HG02642 (cell line): ENCODE measurements at regions not wholly inside any gene's neighbourhood (a gene's known extent, or its start where the extent isn't known, plus 50 kb on each side); places are given as distances from the start of the nearest gene placed in this dataset.

ENCODE experiments used
- ATAC-seq: cut with Tn5 transposase; IDR thresholded peaks from one replicate; pipeline ENCODE4 v1.9.1; 2021; ENCODE audit warnings: mild to moderate bottlenecking; ENCODE audit not compliant: unreplicated experiment, poor library complexity

DNA sequence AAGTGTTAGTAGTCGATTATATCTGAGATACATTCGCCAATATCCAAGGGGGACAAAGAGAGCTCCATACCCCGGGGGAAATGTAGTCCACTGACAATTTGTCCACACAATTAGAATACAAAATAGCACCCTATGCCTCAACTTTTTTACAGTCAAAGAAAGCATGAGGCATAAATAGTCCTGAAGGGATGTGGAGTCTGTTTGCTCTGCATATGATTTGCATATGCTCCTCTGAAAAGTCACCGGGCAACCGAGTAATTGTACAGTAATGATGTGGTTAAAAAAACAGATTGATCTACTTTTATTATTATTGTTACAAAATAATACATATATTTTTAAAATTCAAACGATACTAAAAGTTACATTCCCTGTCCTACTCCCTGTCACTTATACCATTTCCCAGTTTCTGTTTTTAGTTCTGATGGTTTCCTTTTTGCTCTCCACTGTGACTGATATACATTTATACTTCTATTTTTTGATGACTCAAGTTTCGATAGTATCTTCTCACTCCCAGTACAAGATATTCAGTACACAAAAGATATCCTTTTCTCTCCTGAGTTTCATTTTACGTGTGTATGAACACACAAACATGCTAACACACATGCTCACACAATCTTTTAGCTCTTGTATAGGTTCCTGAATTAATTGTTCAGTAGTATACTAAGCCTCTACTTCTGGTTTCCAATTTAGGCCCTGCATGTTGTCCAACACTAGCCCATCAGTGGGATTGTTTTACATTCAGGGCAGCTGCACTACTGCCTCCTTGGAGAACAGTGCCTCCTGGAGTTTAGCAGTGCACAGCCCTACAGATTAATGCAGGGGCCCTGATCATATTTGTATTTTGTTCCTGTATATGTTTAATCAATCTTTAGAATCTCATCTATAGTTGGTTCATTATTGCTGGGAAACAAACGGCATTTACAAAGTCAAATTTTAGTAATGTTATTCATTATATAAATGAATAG lies 130.9 kb downstream of the TES start:
- ATAC-seq: peak; percentile 47

DNA sequence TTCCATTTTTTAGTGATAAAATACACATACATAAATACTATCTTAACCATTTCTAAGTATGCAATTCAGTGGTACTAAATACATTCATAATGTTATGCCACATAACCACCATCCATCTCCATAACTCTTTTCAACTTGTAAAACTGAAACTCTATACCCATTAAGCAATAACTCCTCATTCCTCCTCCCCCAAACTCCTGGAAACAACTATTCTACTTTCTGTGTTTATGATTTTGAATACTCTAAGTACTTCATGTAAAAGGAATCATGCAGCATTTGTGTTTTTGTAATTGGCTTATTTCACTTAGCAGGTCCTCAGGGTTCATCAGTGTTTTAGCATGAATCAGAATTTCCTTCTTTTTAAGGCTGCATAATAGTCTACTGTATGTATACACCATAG lies 131.8 kb downstream of the TES start:
- no peak for ATAC-seq

DNA sequence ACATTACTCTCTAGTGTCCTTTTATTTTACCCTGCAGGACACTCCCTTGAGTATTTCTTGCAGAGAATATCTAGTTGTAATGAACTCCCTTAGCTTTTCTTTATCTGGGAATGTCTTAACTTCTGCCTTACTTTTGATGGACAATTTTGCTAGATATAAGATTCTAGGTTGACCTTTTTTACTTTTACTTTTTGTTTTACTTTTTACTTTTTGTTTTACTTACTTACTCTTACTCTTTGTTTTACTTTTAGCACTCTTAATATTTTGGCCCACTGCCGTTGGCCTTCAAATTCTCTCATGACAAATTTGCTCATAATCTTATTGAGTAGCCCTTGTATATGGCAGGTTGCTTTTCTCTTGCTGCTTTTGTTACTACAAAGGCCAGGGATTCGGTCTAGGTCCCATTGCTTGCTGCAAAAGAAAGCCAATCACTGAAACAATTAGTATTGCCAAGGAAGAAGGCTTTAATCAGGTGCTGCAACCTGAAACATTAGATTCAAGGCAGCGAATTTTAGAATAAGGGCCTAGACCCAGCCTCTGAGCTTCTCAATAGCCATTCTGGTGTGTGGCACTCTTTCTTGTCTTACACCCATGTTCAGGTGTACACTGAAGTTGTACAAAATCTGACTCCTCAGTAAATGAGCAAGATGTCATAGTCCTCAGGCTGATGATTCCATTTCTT lies 137.0 kb downstream of the TES start:
- no peak for ATAC-seq

DNA sequence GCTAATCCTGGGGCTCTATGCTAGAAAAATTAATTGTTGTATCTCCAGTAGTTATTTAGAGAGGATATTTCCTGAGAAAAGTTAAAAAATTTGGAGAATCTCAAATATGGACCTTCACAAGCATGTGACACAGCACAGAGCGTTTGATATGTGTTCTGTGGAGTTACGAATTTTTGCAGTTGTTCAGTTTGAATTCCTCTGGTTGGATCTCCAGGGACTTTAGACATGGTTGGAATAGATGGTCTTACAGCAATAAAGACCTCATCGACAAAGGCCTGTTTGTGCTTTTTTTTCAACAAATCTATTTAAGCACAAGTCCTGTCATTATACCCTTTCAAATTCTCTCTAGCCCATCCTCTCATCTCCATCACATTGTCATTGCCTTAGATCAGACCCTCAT lies 138.0 kb downstream of the TES start:
- ATAC-seq: no peak

DNA sequence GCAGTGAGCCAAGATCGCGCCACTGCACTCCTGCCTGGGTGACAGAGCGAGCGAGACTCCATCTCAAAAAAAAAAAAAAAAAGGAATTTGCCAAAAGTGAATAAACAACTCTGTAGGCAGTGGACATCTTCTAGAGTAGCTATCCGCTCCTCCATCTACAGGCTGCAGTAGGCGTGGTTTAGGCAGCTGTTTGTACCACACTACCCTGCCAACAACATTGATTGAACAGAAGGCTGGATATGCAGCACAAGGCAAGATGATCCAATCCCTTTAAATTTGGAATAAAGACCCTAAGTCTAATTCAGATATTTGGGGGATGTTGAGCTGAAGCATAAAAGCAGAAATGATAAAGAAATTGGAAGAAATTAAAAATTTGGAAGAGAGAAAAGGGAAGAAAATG lies 141.6 kb downstream of the TES start:
- no peak for ATAC-seq

DNA sequence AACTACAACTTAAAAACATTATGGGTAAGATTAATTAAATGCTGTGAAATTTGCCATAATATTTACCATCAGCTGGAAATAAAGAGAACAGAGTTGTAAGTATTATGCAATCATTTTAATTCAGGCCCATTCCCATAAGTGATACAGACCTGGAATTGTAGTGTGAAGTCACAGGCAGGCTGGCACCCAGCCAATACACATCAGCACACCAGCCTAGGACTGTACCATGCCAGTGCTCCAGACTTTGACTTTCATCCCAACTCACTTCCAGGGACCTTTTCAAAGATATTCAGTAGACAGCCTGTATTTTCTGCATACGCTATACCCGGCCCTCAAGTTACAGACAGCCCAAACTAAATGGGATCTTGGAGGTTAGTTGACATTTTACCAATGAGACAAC lies 143.3 kb downstream of the TES start:
- ATAC-seq: no peak

DNA sequence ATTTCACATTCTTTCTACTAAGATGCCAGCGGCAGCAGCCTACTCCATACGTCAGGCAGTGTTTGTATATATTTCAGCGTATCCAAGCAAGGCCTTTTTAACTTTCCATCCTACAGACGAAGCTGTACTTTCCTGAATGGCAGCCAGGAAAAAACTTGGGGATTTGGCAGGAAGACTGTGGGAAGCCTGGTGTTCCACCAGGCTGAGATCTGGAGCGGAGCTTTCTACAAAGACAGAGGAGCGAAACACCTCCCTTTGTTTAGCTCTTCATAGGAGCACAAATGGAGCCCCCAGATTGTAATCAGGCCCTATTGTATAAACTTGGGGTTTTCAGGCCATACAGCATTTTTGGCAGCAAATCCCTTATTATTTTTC lies 143.8 kb downstream of the TES start:
- no peak for ATAC-seq

DNA sequence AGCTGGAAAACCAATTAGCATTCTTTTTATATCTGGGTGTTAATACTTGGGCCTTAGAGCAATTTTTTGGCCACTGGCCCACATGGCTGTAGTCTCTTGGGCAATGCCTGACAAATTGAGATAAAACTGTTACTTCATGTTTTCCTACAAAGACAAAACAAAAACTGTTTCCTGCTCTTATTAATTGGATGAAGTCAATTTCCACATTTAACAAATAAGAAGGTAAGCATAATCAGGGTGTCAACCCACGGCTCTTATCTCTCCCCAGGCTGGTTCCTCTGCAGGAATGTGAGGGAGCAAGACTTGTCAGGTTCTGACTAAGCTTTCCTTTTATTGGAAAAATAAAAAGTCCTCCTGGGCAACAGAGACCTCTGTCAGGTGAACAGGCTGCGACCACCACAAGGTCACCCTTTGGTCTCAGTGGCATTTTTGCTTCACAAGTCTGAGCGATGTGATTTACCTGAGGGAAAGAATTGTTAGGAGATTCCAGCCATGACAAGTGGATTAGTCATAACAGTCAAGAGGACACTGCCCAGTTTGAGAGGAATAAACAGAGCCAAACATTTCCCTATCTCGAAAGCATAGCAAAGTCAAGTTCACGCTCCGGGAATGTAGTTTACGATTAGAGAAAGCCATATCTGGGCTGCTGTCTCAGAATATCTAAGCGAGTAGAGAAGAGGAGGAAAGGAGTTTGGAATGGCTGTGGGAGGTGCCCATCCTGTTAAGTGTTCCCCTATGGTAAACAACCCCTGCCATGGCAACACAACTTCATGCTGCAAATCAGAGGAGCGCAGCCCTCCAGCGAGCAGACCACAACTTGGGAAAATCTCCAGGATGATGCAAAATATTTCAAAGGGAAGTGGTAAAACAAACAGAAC lies 144.4 kb downstream of the TES start:
- no peak for ATAC-seq

DNA sequence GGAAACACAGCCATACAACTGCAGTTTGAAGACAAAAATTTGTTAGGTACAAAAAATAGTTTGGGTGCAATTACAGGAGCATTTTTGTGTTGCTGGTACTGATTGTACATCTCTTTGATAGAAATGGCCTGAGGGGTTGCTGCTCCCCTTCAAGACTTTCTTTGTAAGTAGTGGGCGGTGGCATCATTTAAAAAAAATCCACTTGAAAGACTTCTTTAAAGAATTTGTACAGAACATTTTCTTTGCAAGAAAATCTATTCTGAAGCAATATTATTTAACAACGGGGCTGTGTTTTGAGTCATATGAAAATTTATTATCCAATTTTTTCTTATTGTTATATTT lies 144.1 kb upstream of the CAV2 start:
- no peak for ATAC-seq

DNA sequence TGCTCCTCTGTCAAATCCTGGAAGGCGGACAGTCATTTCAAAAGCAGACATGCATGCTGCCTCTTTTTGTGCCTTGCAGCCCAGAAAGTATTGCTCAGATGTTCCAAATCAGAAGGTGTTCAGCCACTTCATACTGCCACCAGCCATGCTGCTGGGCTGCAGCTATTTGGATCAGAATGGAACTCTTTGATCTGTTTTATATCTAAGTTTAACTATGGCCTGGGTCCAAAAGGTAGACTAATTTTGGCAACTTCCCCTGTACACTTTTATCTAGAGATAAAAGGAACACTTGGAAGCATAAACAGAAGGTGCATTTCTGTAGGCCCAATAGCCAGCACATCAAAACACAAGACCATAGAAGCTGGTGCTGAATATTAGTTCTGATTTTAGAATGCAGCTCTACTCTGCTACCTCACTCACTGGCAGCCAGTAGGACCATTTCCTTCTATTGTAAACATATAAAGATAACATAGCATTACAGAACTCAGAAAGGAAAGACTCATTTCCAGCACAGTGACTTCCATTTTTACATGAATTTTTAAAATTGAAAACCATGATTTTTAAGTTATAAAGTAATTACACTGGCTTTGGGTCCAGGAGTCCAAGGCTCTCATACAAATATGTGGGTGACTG lies 143.1 kb upstream of the CAV2 start:
- no peak for ATAC-seq

DNA sequence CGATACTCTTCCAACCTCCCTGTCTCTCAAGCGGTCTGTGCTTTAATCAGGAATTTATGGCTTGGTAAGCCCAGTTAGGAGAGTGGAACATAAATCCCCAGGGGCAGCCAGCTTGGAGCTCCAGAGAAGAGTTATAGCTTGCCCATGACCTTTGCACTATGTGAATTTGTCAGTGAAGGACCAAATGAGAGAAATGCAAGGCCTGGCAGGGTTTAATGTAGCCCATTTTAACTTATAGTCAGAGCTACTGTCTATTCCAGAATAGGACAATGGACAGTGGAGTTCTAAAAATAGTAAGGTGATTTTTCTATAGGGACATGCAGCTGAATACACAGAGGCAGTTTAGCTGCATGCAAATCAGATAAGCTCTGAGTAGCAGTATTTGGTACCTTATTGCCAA lies 142.6 kb upstream of the CAV2 start:
- no peak for ATAC-seq

DNA sequence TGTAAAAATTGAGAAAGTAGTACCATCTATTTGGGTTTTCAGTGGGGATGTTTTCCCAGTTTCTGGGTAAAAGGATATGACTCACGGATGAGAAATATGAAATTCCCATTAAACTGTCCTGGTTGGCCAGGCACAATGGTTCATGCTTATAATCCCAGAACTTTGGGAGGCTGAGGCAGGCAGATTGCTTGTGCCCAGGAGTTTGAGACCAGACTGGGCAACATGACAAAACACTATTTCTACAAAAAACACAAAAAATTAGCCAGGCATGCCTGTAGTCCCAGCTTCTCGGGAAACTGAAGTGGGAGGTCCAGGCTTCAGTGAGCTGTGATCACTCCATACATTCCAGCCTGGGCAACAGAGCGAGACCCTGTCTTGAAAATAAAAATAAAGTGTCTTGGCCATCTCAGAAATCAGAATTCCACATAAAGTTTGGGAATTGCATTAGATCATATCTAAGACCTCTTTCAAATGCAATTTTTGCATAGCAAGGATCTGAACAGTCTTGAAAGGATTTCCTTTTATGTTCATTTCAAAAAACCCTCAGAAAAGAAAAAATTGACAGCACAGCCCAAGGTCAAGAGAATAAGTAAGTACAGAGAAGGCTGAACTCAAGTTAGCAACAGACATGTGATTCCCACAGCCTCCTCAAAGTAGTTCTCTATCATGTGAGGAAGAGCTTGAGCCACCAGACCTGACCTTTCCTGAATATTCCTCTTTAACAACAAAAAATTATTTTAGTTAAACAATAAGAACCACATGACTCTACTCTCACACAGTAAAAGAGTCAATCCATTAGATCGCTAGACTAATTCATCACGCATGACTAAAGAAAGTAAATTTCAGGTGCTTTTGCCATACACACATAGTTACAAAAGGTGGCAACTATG lies 141.5 kb upstream of the CAV2 start:
- no peak for ATAC-seq

DNA sequence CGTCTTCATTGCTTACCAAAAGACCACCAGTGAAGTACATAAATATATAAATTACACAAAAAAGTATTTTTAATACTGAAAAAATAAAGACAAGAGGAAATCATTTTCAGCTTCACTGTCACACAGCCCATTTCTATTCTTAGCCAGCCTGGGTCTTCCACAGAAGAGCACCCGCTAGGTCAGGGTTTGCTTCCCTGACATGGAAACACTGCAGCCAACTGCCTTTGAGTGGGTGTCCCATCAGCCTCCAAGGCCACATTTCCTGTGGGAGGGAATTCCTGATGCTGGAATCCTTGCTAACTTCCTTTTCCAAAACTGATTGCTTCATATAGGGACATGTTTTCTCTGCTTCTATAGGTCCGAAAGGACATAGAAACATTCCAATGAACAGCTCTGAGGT lies 137.8 kb upstream of the CAV2 start:
- no peak for ATAC-seq

DNA sequence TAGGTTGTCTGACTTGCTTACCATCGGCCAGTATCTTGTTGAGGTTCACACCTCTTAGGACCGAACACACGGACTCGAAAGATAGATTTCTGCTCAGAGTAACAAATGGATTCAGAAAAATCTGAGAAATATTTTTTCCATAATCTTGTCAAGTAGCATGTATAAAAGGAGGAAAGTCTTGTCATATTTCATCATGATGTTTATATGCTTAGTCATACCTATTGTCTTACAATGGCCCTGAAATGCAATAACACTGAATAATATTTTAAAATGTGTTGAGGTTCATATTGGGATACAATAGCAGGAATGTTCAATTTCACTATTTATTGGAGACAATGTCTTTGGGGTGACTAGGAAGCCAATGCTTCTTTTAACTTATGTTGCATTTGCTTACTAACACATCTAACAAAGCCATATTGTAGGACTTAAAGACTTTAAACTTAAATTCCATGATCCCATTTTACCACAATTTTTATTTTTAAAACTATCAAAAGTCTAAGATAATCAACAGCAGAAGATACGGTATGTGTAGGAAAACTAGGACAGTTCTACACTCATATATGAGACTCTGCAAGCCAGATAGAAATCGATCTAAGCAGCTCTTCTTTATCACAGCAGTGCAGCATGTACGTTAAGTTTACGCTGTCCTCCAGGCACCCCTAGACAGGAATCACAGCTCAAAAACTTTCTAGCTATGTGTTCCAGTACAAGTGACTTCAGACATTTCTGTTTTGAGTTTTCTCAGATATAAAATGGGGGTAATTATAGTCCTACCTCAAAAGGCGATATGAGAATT lies 135.7 kb upstream of the CAV2 start:
- ATAC-seq: no peak

DNA sequence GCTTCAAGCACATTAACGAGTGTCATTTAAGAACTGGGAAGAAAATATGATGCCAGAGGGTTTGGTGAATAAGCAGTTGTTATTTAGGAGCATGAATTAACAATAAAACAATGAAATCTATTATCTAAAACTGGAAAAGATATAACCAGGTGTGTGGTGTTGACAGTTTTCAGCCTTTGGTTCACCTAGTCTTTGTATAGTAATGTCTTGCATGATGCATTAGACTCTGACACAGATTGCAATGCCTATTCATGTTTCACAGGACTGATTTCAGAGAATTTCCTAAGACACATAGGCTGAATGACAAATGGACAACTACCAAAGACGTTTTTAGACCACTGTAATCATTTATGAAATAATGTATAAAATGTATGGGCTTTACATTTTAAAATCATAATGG lies 135.1 kb upstream of the CAV2 start:
- ATAC-seq: no peak

DNA sequence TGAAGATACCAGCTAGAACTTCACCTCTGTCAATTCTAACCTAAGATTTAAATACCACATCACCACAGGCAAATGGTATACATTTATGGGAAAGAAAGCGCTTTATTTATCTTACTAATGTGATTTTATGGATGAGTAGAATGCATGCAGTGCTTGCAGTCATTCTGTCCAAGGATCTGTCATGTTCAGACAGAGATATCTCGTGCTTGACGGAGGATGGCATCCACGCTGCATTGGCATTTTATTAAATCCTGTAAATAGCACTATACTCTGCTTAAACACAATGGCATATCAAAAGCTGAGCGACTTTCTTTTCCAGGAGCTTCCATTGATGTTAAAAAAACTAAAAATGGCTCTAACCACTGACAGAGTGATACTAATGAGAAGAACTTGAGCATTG lies 133.7 kb upstream of the CAV2 start:
- ATAC-seq: no peak

DNA sequence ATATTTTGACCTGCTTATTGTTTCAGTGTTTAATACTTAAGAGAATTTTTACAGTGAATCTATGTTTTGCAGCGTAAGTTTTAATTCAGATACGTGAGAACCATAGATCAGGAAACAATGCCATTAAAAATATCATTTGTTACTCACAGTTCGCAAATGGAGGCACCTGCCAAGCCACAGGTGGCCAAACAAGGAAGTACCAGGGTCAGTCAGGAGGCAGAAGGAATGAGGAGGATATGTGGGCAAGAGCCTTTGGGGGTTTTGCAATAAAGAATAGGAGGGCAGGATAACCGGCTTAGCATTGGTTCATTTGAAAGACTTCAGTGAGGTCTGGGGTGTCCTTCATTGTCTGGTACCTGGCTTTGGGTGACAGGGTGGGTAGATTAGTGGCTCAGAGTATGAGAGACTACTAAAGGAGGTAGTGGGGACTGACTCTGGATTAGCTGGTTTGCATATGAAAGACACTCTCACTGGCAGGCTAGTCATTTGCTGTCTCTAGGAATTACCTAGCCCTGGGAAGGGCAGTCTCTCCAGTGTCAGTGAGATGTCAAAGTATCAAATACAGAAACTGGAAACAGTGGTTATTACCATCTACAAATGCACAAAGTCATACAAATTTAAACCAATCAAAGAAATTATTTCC lies 132.2 kb upstream of the CAV2 start:
- no peak for ATAC-seq

DNA sequence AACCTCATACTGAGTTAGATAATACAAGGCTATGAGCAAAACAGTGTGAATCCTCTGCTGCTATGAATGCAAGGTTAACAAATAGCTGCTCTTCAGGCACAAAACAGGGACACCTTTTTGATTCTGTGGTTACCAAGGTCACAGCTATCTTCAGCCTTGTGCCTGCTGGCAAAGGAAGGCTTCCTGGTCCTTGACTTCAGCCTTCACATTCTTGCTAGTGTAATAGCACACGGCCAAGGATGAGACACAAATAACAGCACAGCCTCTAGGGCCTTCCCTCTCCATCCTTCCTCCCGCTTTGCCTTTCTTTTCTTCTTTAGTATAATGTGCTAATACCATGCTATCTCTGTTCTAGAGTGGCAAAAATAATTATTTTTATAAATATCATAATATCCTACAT lies 130.6 kb upstream of the CAV2 start:
- ATAC-seq: no peak
